Gastrocnemius medialis (tissue), 4 donors: ENCODE measurements at regions not wholly inside any gene's neighbourhood (a gene's known extent, or its start where the extent isn't known, plus 50 kb on each side); places are given as distances from the start of the nearest gene placed in this dataset.

Experiments used
- CTCF ChIP-seq, 5 experiments: fragments of 450-650 bp in 3 of 5; fragments of 200-600 bp in 2 of 5; sonication (generic) in 2 of 5; IDR thresholded peaks in 4 of 5; conservative IDR thresholded peaks in 1 of 5; 1 replicate in 4 of 5; 2 replicates in 1 of 5; pipeline ENCODE4 v1.5.1; 2016 to 2019; ENCODE audit warnings: antibody characterized with exemption in 5 of 5, mild to moderate bottlenecking in 3 of 5, moderate library complexity in 3 of 5
- POLR2A ChIP-seq, 2 donors: fragments of 450-650 bp; IDR thresholded peaks; one replicate each; pipeline ENCODE4 v1.6.1; 2017; ENCODE audit warnings: antibody characterized with exemption in 2 of 2, mild to moderate bottlenecking in 2 of 2, moderate library complexity in 2 of 2

DNA sequence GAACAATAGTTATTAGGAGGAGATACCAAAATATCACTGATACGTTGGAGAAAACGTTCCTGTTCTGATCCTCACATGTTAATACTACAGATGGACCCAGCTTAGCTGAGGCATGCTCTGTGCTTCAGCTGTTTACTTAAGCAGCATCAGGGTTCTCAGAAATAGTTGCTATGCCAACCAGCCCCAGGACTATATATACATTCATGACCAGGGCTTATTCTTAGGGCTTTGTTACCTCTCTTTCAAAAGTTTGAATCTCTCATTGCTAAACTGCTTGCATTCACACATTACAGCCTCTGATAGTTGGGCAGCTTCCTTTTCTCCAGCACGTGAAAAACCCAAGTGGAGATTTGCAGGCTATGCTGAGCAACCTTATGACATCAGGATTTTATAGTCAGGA, 800.4 kb downstream of the DIAPH3 start:
- no peak for TF ChIP-seq CTCF (IDR thresholded peaks at IDR 0.05 in 4 of 5, conservative IDR thresholded peaks at IDR 0.05 in 1 of 5)
- TF ChIP-seq POLR2A (IDR thresholded peaks at IDR 0.05), result no peak
